ENCODE measurements at regions not wholly inside any gene's neighbourhood (a gene's known extent, or its start where the extent isn't known, plus 50 kb on each side); places are given as distances from the start of the nearest gene placed in this dataset.

DNA sequence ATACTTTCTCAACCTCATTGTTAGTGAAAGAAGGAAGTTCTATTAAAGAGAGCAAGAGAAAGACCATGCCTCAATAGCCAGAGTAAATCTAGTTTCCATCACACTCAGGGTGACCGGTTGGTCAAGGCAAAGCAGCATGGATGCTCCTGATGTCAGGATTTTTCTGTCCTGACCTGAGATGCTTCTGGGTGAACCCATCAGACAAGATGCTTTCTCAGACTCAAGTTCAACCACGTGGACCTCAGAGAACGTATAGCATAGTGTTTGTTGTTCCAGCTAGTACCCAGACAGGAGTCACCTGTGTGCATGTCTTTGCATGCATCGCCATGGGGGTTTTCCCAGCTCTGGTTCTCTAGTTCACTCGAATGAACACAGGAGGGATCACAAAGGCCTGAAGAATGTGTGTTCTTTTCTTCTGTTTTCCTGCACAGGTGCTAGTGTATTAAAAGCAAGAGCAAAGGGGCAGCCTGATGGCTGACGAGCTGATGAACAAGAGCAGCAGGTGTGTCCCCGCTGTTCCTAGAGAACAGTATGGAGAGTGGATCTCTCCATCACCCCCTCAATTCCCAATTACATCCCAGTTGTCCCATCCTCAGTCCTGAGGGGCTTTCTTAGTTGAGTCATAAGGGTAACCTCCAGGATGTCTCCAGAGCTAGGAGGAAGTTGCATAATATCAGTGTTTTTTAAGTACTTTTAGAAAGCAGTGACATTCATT lies 110.5 kb upstream of the ENPP6 start:
- H3K4me3 ChIP-seq = no peak overlapping the region
- peaks cover 0 to 13% (median 5%) of the 10 kb centered on the region in 4 donors for H3K4me1 ChIP-seq
- H3K36me3 ChIP-seq = no peaks in the 10 kb centered on the region
- H3K27ac ChIP-seq = no peak overlapping the region
- intact Hi-C loops (cut with DNase I; ENCODE audit: low total_unique reads) = no loop called here
- no peak for TF ChIP-seq CTCF (IDR thresholded peaks at IDR 0.05)
- no peaks in the 10 kb centered on the region for H3K27me3 ChIP-seq
- H3K9me3 ChIP-seq = no peaks in the 10 kb centered on the region
- DNase-seq = no peak

DNA sequence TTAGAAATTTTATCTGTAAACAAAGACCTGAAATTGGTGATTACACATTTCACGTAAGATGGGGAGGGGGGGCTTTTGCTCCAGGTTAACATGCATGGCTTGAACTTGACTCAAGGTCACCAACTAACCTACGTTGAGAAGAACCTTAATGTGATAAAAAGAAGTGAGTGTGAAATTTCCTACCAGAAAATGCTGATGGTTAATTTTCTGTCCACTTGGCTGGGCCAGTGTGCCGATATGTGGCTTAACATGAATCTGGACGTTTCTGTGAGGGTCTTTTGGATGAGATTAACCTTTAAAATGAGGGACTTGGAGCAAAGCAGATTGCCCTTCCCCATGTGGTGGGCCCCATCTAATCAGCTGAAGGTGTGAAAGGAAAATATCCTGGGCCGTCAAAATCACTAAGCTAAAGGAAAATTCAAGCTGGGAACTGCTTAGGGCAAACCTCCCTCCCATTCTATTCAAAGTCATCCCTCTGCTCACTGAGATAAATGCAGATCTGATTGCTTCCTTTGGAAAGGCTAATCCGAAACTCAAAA lies 107.3 kb upstream of the ENPP6 start:
- Histone ChIP-seq H3K27ac (no peak overlapping the region), H3K9me3 (no peaks in the 10 kb centered on the region), H3K4me3 (no peak overlapping the region), H3K27me3 (no peaks in the 10 kb centered on the region), H3K36me3 (no peaks in the 10 kb centered on the region), H3K4me1 (no peaks in the 10 kb centered on the region)
- intact Hi-C loops (cut with DNase I; ENCODE audit: low total_unique reads) = no loop called here
- TF ChIP-seq CTCF (IDR thresholded peaks at IDR 0.05) = no peak
- no peak for DNase-seq

GRCh38 chr4:184322328-184323025 lies 104.8 kb upstream of the ENPP6 start:
- no peak for TF ChIP-seq CTCF (IDR thresholded peaks at IDR 0.05)

DNA sequence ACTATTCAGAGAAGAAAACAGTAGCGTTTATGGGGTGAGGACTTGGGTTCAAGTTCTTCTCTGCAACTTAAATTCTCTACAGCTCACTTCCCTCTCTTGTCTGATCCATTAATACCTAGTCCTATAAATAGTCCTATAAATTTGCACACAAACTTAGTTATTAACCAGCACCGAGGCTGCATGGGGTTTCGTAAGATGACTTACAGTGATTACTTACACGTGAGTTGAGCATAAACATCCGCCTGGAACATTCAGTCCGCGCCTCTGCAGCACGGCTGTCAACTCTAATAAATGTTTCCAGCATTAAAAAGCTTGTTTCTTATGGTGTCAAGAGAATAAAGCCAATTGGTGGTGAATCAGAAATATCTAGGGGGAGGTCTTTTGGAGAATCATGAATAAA lies 103.0 kb upstream of the ENPP6 start:
- Histone ChIP-seq H3K4me3 (no peak overlapping the region), H3K4me1 (no peaks in the 10 kb centered on the region), H3K9me3 (no peaks in the 10 kb centered on the region), H3K27ac (no peak overlapping the region), H3K36me3 (no peaks in the 10 kb centered on the region), H3K27me3 (no peaks in the 10 kb centered on the region)
- intact Hi-C loops (cut with DNase I; ENCODE audit: low total_unique reads) = no loop called here
- TF ChIP-seq CTCF (IDR thresholded peaks at IDR 0.05) = no peak
- DNase-seq = no peak

More at GRCh38 chr4:184322328-184323025, 104.8 kb upstream of the ENPP6 start:
- intact Hi-C loops (cut with DNase I; ENCODE audit: low total_unique reads) = no loop called here
- H3K36me3 ChIP-seq = no peaks in the 10 kb centered on the region
- H3K4me1 ChIP-seq = no peaks in the 10 kb centered on the region
- no peaks in the 10 kb centered on the region for H3K9me3 ChIP-seq
- no peak overlapping the region for H3K4me3 ChIP-seq
- H3K27me3 ChIP-seq = no peaks in the 10 kb centered on the region
- no peak for DNase-seq
- H3K27ac ChIP-seq = no peak overlapping the region

- Histone ChIP-seq H3K36me3 (no peaks in the 10 kb centered on the region), H3K4me1 (no peaks in the 10 kb centered on the region), H3K27ac (no peak overlapping the region), H3K4me3 (no peak overlapping the region), H3K9me3 (no peaks in the 10 kb centered on the region), H3K27me3 (no peaks in the 10 kb centered on the region)
- intact Hi-C loops (cut with DNase I; ENCODE audit: low total_unique reads) = no loop called here
- DNase-seq = no peak
- TF ChIP-seq CTCF (IDR thresholded peaks at IDR 0.05) = no peak
Measured at GRCh38 chr4:184318852-184319251, 101.2 kb upstream of the ENPP6 start.

All from tibial artery (tissue), 4 donors.